ENCODE measurements at regions not wholly inside any gene's neighbourhood (a gene's known extent, or its start where the extent isn't known, plus 50 kb on each side); places are given as distances from the start of the nearest gene placed in this dataset.

GRCh38 chr4:112942997-112943396, 106.5 kb upstream of the ANK2 start:
- DNase-seq (no peak), ATAC-seq (no peak)
- TF ChIP-seq, protein P1, sequence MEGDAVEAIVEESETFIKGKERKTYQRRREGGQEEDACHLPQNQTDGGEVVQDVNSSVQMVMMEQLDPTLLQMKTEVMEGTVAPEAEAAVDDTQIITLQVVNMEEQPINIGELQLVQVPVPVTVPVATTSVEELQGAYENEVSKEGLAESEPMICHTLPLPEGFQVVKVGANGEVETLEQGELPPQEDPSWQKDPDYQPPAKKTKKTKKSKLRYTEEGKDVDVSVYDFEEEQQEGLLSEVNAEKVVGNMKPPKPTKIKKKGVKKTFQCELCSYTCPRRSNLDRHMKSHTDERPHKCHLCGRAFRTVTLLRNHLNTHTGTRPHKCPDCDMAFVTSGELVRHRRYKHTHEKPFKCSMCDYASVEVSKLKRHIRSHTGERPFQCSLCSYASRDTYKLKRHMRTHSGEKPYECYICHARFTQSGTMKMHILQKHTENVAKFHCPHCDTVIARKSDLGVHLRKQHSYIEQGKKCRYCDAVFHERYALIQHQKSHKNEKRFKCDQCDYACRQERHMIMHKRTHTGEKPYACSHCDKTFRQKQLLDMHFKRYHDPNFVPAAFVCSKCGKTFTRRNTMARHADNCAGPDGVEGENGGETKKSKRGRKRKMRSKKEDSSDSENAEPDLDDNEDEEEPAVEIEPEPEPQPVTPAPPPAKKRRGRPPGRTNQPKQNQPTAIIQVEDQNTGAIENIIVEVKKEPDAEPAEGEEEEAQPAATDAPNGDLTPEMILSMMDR (IDR thresholded peaks at IDR 0.05): no peak
- Histone ChIP-seq H3K36me3 (ENCODE audit: low read depth) (no peaks in the 10 kb centered on the region), H3K4me3 (no peak overlapping the region), H3K4me1 (ENCODE audit: low read depth) (no peaks in the 10 kb centered on the region), H3K9me3 (no peaks in the 10 kb centered on the region)
- intact Hi-C loops (cut with DNase I, micrococcal nuclease): no loop called here

- ATAC-seq (no peak), DNase-seq (no peak)
- Histone ChIP-seq H3K36me3 (ENCODE audit: low read depth) (no peaks in the 10 kb centered on the region), H3K4me1 (ENCODE audit: low read depth) (no peaks in the 10 kb centered on the region), H3K9me3 (no peaks in the 10 kb centered on the region), H3K4me3 (no peak overlapping the region)
- TF ChIP-seq, protein P1 (IDR thresholded peaks at IDR 0.05): no peak
- intact Hi-C loops (cut with DNase I, micrococcal nuclease): no loop called here
Measured at GRCh38 chr4:112944006-112944405, 105.4 kb upstream of the ANK2 start.

- intact Hi-C loops (cut with DNase I, micrococcal nuclease): no loop called here
- TF ChIP-seq, protein P1 (IDR thresholded peaks at IDR 0.05): no peak
- ATAC-seq: no peak
- DNase-seq: no peak
- Histone ChIP-seq H3K4me1 (ENCODE audit: low read depth) (no peaks in the 10 kb centered on the region), H3K36me3 (ENCODE audit: low read depth) (no peaks in the 10 kb centered on the region), H3K9me3 (no peaks in the 10 kb centered on the region), H3K4me3 (no peak overlapping the region)
Measured at GRCh38 chr4:112946127-112946526, 103.3 kb upstream of the ANK2 start.

GRCh38 chr4:112947616-112948015, 101.8 kb upstream of the ANK2 start:
- intact Hi-C loops (cut with DNase I, micrococcal nuclease): no loop called here
- TF ChIP-seq, protein P1 (IDR thresholded peaks at IDR 0.05): no peak
- no peak for DNase-seq

DNA sequence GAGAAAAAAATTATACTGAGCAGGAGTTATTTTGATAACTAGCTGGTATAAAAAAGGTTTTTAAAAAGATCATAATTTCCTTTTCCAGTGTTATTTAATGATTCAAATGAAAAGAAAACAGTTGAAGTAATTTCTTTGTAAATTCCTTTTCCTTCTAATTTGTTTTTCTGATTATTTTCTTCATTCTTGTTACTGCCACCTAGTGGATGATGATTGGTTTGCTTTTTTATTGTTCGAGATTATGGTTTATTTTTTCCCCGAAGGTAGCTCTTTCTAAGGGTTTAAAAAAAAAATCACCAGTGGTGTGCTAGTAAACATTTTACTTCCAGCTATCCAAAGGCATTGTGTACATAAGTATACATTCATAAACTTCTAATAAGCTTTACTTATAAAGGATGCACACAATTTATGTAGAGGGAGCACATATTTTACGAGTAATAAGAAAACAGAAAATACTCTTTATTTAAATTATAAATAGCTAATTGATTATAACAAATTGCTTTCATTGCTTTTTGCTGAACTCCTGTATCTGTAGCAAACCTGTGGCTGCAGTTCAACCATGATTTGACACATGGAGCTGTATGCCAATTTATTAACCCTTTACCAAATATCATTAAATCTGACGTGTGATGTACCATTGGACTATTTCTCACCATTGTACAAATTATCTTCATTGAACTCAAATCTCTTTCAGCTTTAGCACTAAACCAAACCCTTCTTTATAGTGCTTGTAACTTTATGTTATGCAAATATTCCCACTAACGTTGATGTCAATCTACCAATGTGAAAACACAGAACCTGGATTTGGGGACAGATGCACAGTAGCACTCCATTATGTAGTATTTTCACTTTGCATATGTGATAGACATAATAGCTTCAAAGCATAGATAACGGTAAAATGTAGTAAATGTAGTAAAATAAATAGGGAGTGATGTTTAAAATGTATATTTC, 97.8 kb upstream of the ANK2 start:
- H3K4me3 ChIP-seq: no peak overlapping the region
- no peak for DNase-seq
- no peaks in the 10 kb centered on the region for H3K36me3 ChIP-seq (ENCODE audit: low read depth)
- H3K4me1 ChIP-seq (ENCODE audit: low read depth): no peaks in the 10 kb centered on the region
- TF ChIP-seq, protein P1 (IDR thresholded peaks at IDR 0.05): no peak
- no peak for ATAC-seq
- no peaks in the 10 kb centered on the region for H3K9me3 ChIP-seq
- intact Hi-C loops (cut with DNase I, micrococcal nuclease): no loop called here

More at GRCh38 chr4:112947616-112948015, 101.8 kb upstream of the ANK2 start:
- no peaks in the 10 kb centered on the region for H3K4me1 ChIP-seq (ENCODE audit: low read depth)
- ATAC-seq: no peak
- no peak overlapping the region for H3K4me3 ChIP-seq
- H3K36me3 ChIP-seq (ENCODE audit: low read depth): no peaks in the 10 kb centered on the region
- H3K9me3 ChIP-seq: no peaks in the 10 kb centered on the region
